WTC11 (cell line): ENCODE measurements at regions not wholly inside any gene's neighbourhood (a gene's known extent, or its start where the extent isn't known, plus 50 kb on each side); places are given as distances from the start of the nearest gene placed in this dataset.
A peak's percentile ranks its signal among the peaks of the same experiment; 100 is the strongest.

Experiments used
- ATAC-seq: fragments of 200-7000 bp; cut with Tn5 transposase; 2 replicates; pipeline ENCODE4 v1.10.0; 2021; ENCODE audit warnings: mild to moderate bottlenecking, moderate library complexity
- CTCF ChIA-PET: fragments of 300-600 bp; sonication (Branson Sonifier 250); formaldehyde crosslinking; loops from one replicate; lab custom pipeline; 2021; ENCODE audit warnings: antibody characterized with exemption; lab: Charles Lee
- POLR2A ChIA-PET: fragments of 350-600 bp; sonication (Branson Sonifier 250); formaldehyde crosslinking; loops from one replicate; lab custom pipeline; 2021; ENCODE audit warnings: antibody characterized with exemption; lab: Charles Lee
- DNase-seq: peaks from one replicate; pipeline ENCODE4 v3.0.0; 2021; ENCODE audit warnings: low spot score
- H3K27ac Mint-ChIP-seq: 2 replicates; pipeline ENCODE4 v1.8.0; 2021; ENCODE audit warnings: mixed read lengths
- H3K27me3 Mint-ChIP-seq: 2 replicates; pipeline ENCODE4 v1.8.0; 2021; ENCODE audit warnings: low read depth, mild to moderate bottlenecking, moderate library complexity, mixed read lengths
- H3K36me3 Mint-ChIP-seq: 2 replicates; pipeline ENCODE4 v1.8.0; 2021; ENCODE audit warnings: mixed read lengths
- H3K4me1 Mint-ChIP-seq: 2 replicates; pipeline ENCODE4 v1.8.0; 2022; ENCODE audit warnings: mixed read lengths
- H3K4me3 Mint-ChIP-seq: 2 replicates; pipeline ENCODE4 v1.8.0; 2021; ENCODE audit warnings: mild to moderate bottlenecking, moderate library complexity, mixed read lengths
- H3K9me3 Mint-ChIP-seq: 2 replicates; pipeline ENCODE4 v1.8.0; 2021; ENCODE audit warnings: mixed read lengths
- ATF1 ChIP-seq: sonication (generic); formaldehyde crosslinking; IDR thresholded peaks from 2 replicates; pipeline ENCODE4 v1.8.1; 2023; ENCODE audit warnings: mild to moderate bottlenecking, moderate library complexity, missing genetic modification reagents
- ATF6 ChIP-seq: sonication (generic); formaldehyde crosslinking; IDR thresholded peaks from 2 replicates; pipeline ENCODE4 v1.8.1; 2023; ENCODE audit warnings: mild to moderate bottlenecking, missing genetic modification reagents
- FOXJ3 ChIP-seq: sonication (generic); formaldehyde crosslinking; IDR thresholded peaks from 2 replicates; pipeline ENCODE4 v1.9.0; 2021; ENCODE audit warnings: missing genetic modification reagents, mild to moderate bottlenecking, borderline replicate concordance
- HMGXB4 ChIP-seq: sonication (generic); formaldehyde crosslinking; IDR thresholded peaks from 2 replicates; pipeline ENCODE4 v1.8.1; 2023; ENCODE audit warnings: mild to moderate bottlenecking, moderate library complexity, missing genetic modification reagents
- JAZF1 ChIP-seq: fragments of 250-450 bp; sonication (Bioruptor Pico); IDR thresholded peaks from 2 replicates; pipeline ENCODE4 v1.9.0; 2021; ENCODE audit warnings: moderate library complexity, mild to moderate bottlenecking, inconsistent platforms
- MYBL2 ChIP-seq: sonication (generic); formaldehyde crosslinking; IDR thresholded peaks from 2 replicates; pipeline ENCODE4 v1.8.1; 2023; ENCODE audit warnings: mild to moderate bottlenecking, moderate library complexity, missing genetic modification reagents
- SMAD4 ChIP-seq: sonication (generic); formaldehyde crosslinking; IDR thresholded peaks from 2 replicates; pipeline ENCODE4 v1.8.0; 2022; ENCODE audit warnings: mild to moderate bottlenecking, missing genetic modification reagents
- SOX15 ChIP-seq: fragments of 250-450 bp; sonication (Bioruptor Pico); IDR thresholded peaks from 2 replicates; pipeline ENCODE4 v1.9.0; 2021; ENCODE audit warnings: mild to moderate bottlenecking
- USF2 ChIP-seq: sonication (generic); formaldehyde crosslinking; IDR thresholded peaks from 2 replicates; pipeline ENCODE4 v1.8.1; 2023; ENCODE audit warnings: mild to moderate bottlenecking, missing genetic modification reagents, moderate library complexity
- ZNF138 ChIP-seq: sonication (generic); formaldehyde crosslinking; conservative IDR thresholded peaks from 2 replicates; pipeline ENCODE4 v1.8.1; 2022; ENCODE audit warnings: mild to moderate bottlenecking, moderate library complexity, missing genetic modification reagents
- ZNF219 ChIP-seq: sonication (generic); formaldehyde crosslinking; IDR thresholded peaks from 2 replicates; pipeline ENCODE4 v1.8.0; 2023; ENCODE audit warnings: missing genetic modification reagents, mild to moderate bottlenecking, borderline replicate concordance
- ZNF423 ChIP-seq: fragments of 250-450 bp; sonication (Bioruptor Pico); IDR thresholded peaks from 2 replicates; pipeline ENCODE4 v2.1.2; 2022; ENCODE audit warnings: mild to moderate bottlenecking, moderate library complexity
- ZNF671 ChIP-seq: fragments of 250-450 bp; sonication (Bioruptor Pico); IDR thresholded peaks from 2 replicates; pipeline ENCODE4 v1.8.0; 2021; ENCODE audit warnings: mild to moderate bottlenecking
- TF ChIP-seq, protein P1 (sequence below): sonication (generic); formaldehyde crosslinking; conservative IDR thresholded peaks from 2 replicates; pipeline ENCODE4 v1.8.1; 2022; ENCODE audit warnings: mild to moderate bottlenecking, missing genetic modification reagents
- TF ChIP-seq, protein P2 (sequence below): fragments of 250-450 bp; sonication (Bioruptor Pico); IDR thresholded peaks from 2 replicates; pipeline ENCODE4 v1.9.0; 2021; ENCODE audit warnings: moderate library complexity, mild to moderate bottlenecking, inconsistent platforms, borderline replicate concordance
- TF ChIP-seq, protein P3 (sequence below): sonication (generic); formaldehyde crosslinking; IDR thresholded peaks from 2 replicates; pipeline ENCODE4 v1.8.0; 2022; ENCODE audit warnings: missing genetic modification reagents

GRCh38 chr15:35705030-35705883, 159.3 kb upstream of the DPH6 start:
- Mint-ChIP-seq H3K9me3 (no peaks in the 10 kb centered on the region), H3K4me1 (peaks cover 23% of the 10 kb centered on the region), H3K4me3 (no peak overlapping the region), H3K27ac (no peak overlapping the region), H3K36me3 (no peaks in the 10 kb centered on the region), H3K27me3 (no peaks in the 10 kb centered on the region)
- ATAC-seq: no peak
- DNase-seq: no peak
- TF ChIP-seq SOX15: no peak
- POLR2A ChIA-PET: interaction anchor here (0.8 kb wide), 1 partner anchor 33 kb away, joined by 3 read pairs; no protein-coding TSS in a partner anchor
- CTCF ChIA-PET: interaction anchor here (1.8 kb wide), 1 partner anchor 46 kb away, joined by 6 read pairs; no protein-coding TSS in a partner anchor

GRCh38 chr15:35705884-35706585, 160.1 kb upstream of the DPH6 start:
- no peak for ATAC-seq
- H3K27me3 Mint-ChIP-seq: no peaks in the 10 kb centered on the region

More at GRCh38 chr15:35705884-35706585, 160.1 kb upstream of the DPH6 start:
- H3K27ac Mint-ChIP-seq: peak overlapping the region; percentile 40
- H3K9me3 Mint-ChIP-seq: no peaks in the 10 kb centered on the region
- no peak for DNase-seq
- ChIA-PET CTCF (interaction anchor here (1.8 kb wide), 1 partner anchor 46 kb away, joined by 6 read pairs; no protein-coding TSS in a partner anchor), POLR2A (interaction anchor here (0.6 to 0.8 kb wide), 2 partner anchors 32 to 186 kb away, joined by 3 to 8 read pairs; no protein-coding TSS in a partner anchor)
- H3K4me3 Mint-ChIP-seq: no peak overlapping the region
- no peaks in the 10 kb centered on the region for H3K36me3 Mint-ChIP-seq
- no peak for TF ChIP-seq SMAD4 (CRISPR knock-in tag)
- TF ChIP-seq HMGXB4: no peak
- no peak for TF ChIP-seq ATF6 (CRISPR knock-in tag)
- TF ChIP-seq ZNF138 (CRISPR knock-in tag): no peak
- TF ChIP-seq, protein P1, sequence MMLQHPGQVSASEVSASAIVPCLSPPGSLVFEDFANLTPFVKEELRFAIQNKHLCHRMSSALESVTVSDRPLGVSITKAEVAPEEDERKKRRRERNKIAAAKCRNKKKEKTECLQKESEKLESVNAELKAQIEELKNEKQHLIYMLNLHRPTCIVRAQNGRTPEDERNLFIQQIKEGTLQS: no peak
- no peak for TF ChIP-seq USF2
- TF ChIP-seq, protein P2, sequence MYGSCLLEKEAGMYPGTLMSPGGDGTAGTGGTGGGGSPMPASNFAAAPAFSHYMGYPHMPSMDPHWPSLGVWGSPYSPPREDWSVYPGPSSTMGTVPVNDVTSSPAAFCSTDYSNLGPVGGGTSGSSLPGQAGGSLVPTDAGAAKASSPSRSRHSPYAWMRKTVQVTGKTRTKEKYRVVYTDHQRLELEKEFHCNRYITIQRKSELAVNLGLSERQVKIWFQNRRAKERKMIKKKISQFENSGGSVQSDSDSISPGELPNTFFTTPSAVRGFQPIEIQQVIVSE (CRISPR knock-in tag): no peak
- no peak for TF ChIP-seq SOX15
- TF ChIP-seq ZNF423 (CRISPR knock-in tag): no peak
- TF ChIP-seq ZNF671 (CRISPR knock-in tag): no peak
- TF ChIP-seq MYBL2 (CRISPR knock-in tag): no peak
- no peak for TF ChIP-seq ATF1 (CRISPR knock-in tag)
- TF ChIP-seq, protein P3, sequence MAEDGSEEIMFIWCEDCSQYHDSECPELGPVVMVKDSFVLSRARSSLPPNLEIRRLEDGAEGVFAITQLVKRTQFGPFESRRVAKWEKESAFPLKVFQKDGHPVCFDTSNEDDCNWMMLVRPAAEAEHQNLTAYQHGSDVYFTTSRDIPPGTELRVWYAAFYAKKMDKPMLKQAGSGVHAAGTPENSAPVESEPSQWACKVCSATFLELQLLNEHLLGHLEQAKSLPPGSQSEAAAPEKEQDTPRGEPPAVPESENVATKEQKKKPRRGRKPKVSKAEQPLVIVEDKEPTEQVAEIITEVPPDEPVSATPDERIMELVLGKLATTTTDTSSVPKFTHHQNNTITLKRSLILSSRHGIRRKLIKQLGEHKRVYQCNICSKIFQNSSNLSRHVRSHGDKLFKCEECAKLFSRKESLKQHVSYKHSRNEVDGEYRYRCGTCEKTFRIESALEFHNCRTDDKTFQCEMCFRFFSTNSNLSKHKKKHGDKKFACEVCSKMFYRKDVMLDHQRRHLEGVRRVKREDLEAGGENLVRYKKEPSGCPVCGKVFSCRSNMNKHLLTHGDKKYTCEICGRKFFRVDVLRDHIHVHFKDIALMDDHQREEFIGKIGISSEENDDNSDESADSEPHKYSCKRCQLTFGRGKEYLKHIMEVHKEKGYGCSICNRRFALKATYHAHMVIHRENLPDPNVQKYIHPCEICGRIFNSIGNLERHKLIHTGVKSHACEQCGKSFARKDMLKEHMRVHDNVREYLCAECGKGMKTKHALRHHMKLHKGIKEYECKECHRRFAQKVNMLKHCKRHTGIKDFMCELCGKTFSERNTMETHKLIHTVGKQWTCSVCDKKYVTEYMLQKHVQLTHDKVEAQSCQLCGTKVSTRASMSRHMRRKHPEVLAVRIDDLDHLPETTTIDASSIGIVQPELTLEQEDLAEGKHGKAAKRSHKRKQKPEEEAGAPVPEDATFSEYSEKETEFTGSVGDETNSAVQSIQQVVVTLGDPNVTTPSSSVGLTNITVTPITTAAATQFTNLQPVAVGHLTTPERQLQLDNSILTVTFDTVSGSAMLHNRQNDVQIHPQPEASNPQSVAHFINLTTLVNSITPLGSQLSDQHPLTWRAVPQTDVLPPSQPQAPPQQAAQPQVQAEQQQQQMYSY (CRISPR knock-in tag): no peak
- no peak for TF ChIP-seq ZNF219
- no peak for TF ChIP-seq FOXJ3 (CRISPR knock-in tag)
- no peak for TF ChIP-seq JAZF1 (CRISPR knock-in tag)
- peaks cover 25% of the 10 kb centered on the region for H3K4me1 Mint-ChIP-seq
